ENCODE measurements at regions not wholly inside any gene's neighbourhood (a gene's known extent, or its start where the extent isn't known, plus 50 kb on each side); places are given as distances from the start of the nearest gene placed in this dataset.

- TF ChIP-seq, protein P1, sequence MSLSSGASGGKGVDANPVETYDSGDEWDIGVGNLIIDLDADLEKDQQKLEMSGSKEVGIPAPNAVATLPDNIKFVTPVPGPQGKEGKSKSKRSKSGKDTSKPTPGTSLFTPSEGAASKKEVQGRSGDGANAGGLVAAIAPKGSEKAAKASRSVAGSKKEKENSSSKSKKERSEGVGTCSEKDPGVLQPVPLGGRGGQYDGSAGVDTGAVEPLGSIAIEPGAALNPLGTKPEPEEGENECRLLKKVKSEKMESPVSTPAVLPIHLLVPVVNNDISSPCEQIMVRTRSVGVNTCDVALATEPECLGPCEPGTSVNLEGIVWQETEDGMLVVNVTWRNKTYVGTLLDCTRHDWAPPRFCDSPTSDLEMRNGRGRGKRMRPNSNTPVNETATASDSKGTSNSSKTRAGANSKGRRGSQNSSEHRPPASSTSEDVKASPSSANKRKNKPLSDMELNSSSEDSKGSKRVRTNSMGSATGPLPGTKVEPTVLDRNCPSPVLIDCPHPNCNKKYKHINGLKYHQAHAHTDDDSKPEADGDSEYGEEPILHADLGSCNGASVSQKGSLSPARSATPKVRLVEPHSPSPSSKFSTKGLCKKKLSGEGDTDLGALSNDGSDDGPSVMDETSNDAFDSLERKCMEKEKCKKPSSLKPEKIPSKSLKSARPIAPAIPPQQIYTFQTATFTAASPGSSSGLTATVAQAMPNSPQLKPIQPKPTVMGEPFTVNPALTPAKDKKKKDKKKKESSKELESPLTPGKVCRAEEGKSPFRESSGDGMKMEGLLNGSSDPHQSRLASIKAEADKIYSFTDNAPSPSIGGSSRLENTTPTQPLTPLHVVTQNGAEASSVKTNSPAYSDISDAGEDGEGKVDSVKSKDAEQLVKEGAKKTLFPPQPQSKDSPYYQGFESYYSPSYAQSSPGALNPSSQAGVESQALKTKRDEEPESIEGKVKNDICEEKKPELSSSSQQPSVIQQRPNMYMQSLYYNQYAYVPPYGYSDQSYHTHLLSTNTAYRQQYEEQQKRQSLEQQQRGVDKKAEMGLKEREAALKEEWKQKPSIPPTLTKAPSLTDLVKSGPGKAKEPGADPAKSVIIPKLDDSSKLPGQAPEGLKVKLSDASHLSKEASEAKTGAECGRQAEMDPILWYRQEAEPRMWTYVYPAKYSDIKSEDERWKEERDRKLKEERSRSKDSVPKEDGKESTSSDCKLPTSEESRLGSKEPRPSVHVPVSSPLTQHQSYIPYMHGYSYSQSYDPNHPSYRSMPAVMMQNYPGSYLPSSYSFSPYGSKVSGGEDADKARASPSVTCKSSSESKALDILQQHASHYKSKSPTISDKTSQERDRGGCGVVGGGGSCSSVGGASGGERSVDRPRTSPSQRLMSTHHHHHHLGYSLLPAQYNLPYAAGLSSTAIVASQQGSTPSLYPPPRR (CRISPR knock-in tag; IDR thresholded peaks at IDR 0.05; ENCODE audit: borderline replicate concordance): no peak
- TF ChIP-seq ASH2L (IDR thresholded peaks at IDR 0.05; ENCODE audit: insufficient read length, low read depth, low read length) (no peak), PBX3 (CRISPR knock-in tag; IDR thresholded peaks at IDR 0.05; ENCODE audit: borderline replicate concordance) (no peak), SKIL (CRISPR knock-in tag; IDR thresholded peaks at IDR 0.05; ENCODE audit: borderline replicate concordance) (no peak), NR2F1 (CRISPR knock-in tag; IDR thresholded peaks at IDR 0.05) (no peak), ZSCAN25 (CRISPR knock-in tag; IDR thresholded peaks at IDR 0.05) (no peak), ZSCAN29 (CRISPR knock-in tag; conservative IDR thresholded peaks at IDR 0.05) (no peak), CENPT (CRISPR knock-in tag; IDR thresholded peaks at IDR 0.05; ENCODE audit: low read depth) (no peak)
Observed at GRCh38 chr14:98937712-98938505, 334.1 kb downstream of the BCL11B start (continued).

Measured in HepG2 (cell line).